A549 (cell line): ENCODE measurements at regions not wholly inside any gene's neighbourhood (a gene's known extent, or its start where the extent isn't known, plus 50 kb on each side); places are given as distances from the start of the nearest gene placed in this dataset.

Experiments
- ATAC-seq, 2 experiments: fragments of 200-7000 bp in 1 of 2; fragments of >200 bp in 1 of 2; cut with Nextera tagmentation in 1 of 2; cut with Tn5 transposase in 1 of 2; 3 replicates each; pipeline versions ENCODE4 v1.8.0 to v1.9.1; 2018 to 2020; ENCODE audit warnings: mild to moderate bottlenecking in 1 of 2, moderate library complexity in 1 of 2
- CTCF ChIA-PET: fragments of 300-600 bp; sonication (Branson Sonifier 250); formaldehyde crosslinking; extraction: SDS; loops from one replicate; lab custom pipeline; 2021; ENCODE audit warnings: antibody characterized with exemption, inconsistent platforms; lab: Yijun Ruan, JAX
- POLR2A ChIA-PET: fragments of 350-600 bp; formaldehyde crosslinking; extraction: SDS; loops from one replicate; lab custom pipeline; 2021; ENCODE audit warnings: antibody characterized with exemption, inconsistent platforms; lab: Yijun Ruan, JAX
- DNase-seq, 2 experiments: peaks; one replicate each; pipeline versions ENCODE4 v3.0.0 to v3.0.0-alpha.2; 2011 to 2016; ENCODE audit warnings: low read depth in 1 of 2, low spot score in 1 of 2
- FAIRE-seq: peaks from 2 replicates; lab custom pipeline; 2011; peaks lifted over from hg19 to GRCh38; lab: Jason Lieb, UNC
- H3K27ac ChIP-seq, 2 experiments: fragments of >200 bp; sonication (Bioruptor Twin); formaldehyde crosslinking; 3 replicates each; pipeline ENCODE4 v1.5.1; 2016 to 2017
- H3K4me1 ChIP-seq: fragments of >200 bp; sonication (Bioruptor Twin); formaldehyde crosslinking; 3 replicates; pipeline ENCODE4 v1.6.1; 2016
- H3K4me2 ChIP-seq: fragments of >200 bp; sonication (Bioruptor Twin); formaldehyde crosslinking; 3 replicates; pipeline ENCODE4 v1.6.1; 2016
- H3K4me3 ChIP-seq: fragments of >200 bp; sonication (Bioruptor Twin); formaldehyde crosslinking; 3 replicates; pipeline ENCODE4 v1.5.1; 2016
- H3K9me3 ChIP-seq: fragments of >200 bp; sonication (Bioruptor Twin); formaldehyde crosslinking; 3 replicates; pipeline ENCODE4 v1.6.1; 2016
- BHLHE40 ChIP-seq: IDR thresholded peaks from 2 replicates; pipeline ENCODE4 v1.6.1; 2012; ENCODE audit warnings: low read depth, low read length, inconsistent platforms
- CHD4 ChIP-seq: fragments of 200-600 bp; sonication (generic); IDR thresholded peaks from 2 replicates; pipeline ENCODE4 v1.6.1; 2016; ENCODE audit warnings: antibody characterized with exemption, mild to moderate bottlenecking, borderline replicate concordance
- CTCF ChIP-seq: fragments of >200 bp; sonication (Bioruptor Twin); formaldehyde crosslinking; IDR thresholded peaks from 3 replicates; pipeline ENCODE4 v1.5.1; 2016
- EHMT2 ChIP-seq: fragments of 200-600 bp; sonication (generic); IDR thresholded peaks from 2 replicates; pipeline ENCODE4 v1.6.1; 2016; ENCODE audit warnings: antibody characterized with exemption, low read depth, mild to moderate bottlenecking, moderate library complexity
- FOSB ChIP-seq: fragments of 250-450 bp; sonication (Bioruptor Pico); IDR thresholded peaks from 2 replicates; pipeline ENCODE4 v1.5.0; 2020; ENCODE audit warnings: mild to moderate bottlenecking, moderate library complexity
- FOSL2 ChIP-seq, 2 experiments: fragments of 450-650 bp in 1 of 2; fragments of >200 bp in 1 of 2; sonication (Bioruptor Twin) in 1 of 2; formaldehyde crosslinking; IDR thresholded peaks; 2 replicates each; pipeline versions ENCODE4 v1.5.0 to v1.6.1; 2016 to 2020; ENCODE audit warnings: mild to moderate bottlenecking in 1 of 2, moderate library complexity in 1 of 2
- FOXS1 ChIP-seq: fragments of 250-450 bp; sonication (Bioruptor Pico); IDR thresholded peaks from 2 replicates; pipeline ENCODE4 v1.5.0; 2020; ENCODE audit warnings: mild to moderate bottlenecking, moderate library complexity
- HDAC2 ChIP-seq: fragments of 200-600 bp; sonication (generic); IDR thresholded peaks from 2 replicates; pipeline ENCODE4 v1.6.1; 2016
- HEYL ChIP-seq: fragments of 250-450 bp; sonication (Bioruptor Pico); IDR thresholded peaks from 2 replicates; pipeline ENCODE4 v1.8.0; 2021; ENCODE audit warnings: mild to moderate bottlenecking, moderate library complexity
- HOXB13 ChIP-seq: fragments of 250-450 bp; sonication (Bioruptor Pico); IDR thresholded peaks from 2 replicates; pipeline ENCODE4 v1.5.0; 2020; ENCODE audit warnings: low read depth, mild to moderate bottlenecking, moderate library complexity
- HOXB5 ChIP-seq: fragments of 250-450 bp; sonication (Bioruptor Pico); IDR thresholded peaks from 2 replicates; pipeline ENCODE4 v1.5.0; 2020; ENCODE audit warnings: mild to moderate bottlenecking, moderate library complexity
- JUN ChIP-seq, 2 experiments: fragments of >200 bp; sonication (Bioruptor Twin); formaldehyde crosslinking; IDR thresholded peaks; 2 replicates in 1 of 2; 3 replicates in 1 of 2; pipeline ENCODE4 v1.6.1; 2016 to 2017
- KDM5A ChIP-seq: fragments of 200-600 bp; sonication (generic); IDR thresholded peaks from 2 replicates; pipeline ENCODE4 v1.6.1; 2016; ENCODE audit warnings: antibody characterized with exemption, mild to moderate bottlenecking
- MAZ ChIP-seq: fragments of 150-350 bp; IDR thresholded peaks from 2 replicates; pipeline ENCODE4 v1.6.1; 2014; ENCODE audit warnings: antibody characterized with exemption, low read depth, low read length, borderline replicate concordance
- MYC ChIP-seq: IDR thresholded peaks from 2 replicates; pipeline ENCODE4 v1.6.1; 2012; ENCODE audit warnings: mild to moderate bottlenecking, inconsistent platforms, low read length, improper control_type of control experiment, borderline replicate concordance
- NFE2L2 ChIP-seq: fragments of 150-350 bp; conservative IDR thresholded peaks from 2 replicates; pipeline ENCODE4 v1.6.1; 2014; ENCODE audit warnings: low read length
- NR3C1 ChIP-seq: fragments of >200 bp; sonication (Bioruptor Twin); formaldehyde crosslinking; IDR thresholded peaks from 3 replicates; pipeline ENCODE4 v1.6.1; 2017
- POLR2AphosphoS2 ChIP-seq: conservative IDR thresholded peaks from 2 replicates; pipeline ENCODE4 v1.6.1; 2012; ENCODE audit warnings: low read length, improper control_type of control experiment, inconsistent platforms
- RAD21 ChIP-seq, 2 experiments: fragments of >200 bp in 1 of 2; sonication (Bioruptor Twin) in 1 of 2; formaldehyde crosslinking in 1 of 2; IDR thresholded peaks in 1 of 2; conservative IDR thresholded peaks in 1 of 2; 2 replicates in 1 of 2; 3 replicates in 1 of 2; pipeline ENCODE4 v1.6.1; 2012 to 2018; ENCODE audit warnings: inconsistent platforms in 1 of 2
- SREBF2 ChIP-seq: fragments of 450-650 bp; IDR thresholded peaks from 2 replicates; pipeline ENCODE4 v1.6.1; 2014; ENCODE audit warnings: mild to moderate bottlenecking, moderate library complexity
- TFCP2L1 ChIP-seq: fragments of 250-450 bp; sonication (Bioruptor Pico); IDR thresholded peaks from 2 replicates; pipeline ENCODE4 v1.5.0; 2021; ENCODE audit warnings: mild to moderate bottlenecking
- TP53 ChIP-seq: fragments of 250-450 bp; sonication (Bioruptor Pico); IDR thresholded peaks from 2 replicates; pipeline ENCODE4 v1.5.0; 2021; ENCODE audit warnings: mild to moderate bottlenecking, moderate library complexity
- ZC3H11A ChIP-seq: fragments of 450-650 bp; IDR thresholded peaks from 2 replicates; pipeline ENCODE4 v1.6.1; 2014; ENCODE audit warnings: antibody characterized with exemption, mild to moderate bottlenecking
- ZFP36 ChIP-seq: fragments of 450-650 bp; IDR thresholded peaks from 2 replicates; pipeline ENCODE4 v1.6.1; 2014; ENCODE audit warnings: borderline replicate concordance; ENCODE audit not compliant: partially characterized antibody
- ZNF302 ChIP-seq: fragments of 250-450 bp; sonication (Bioruptor Pico); IDR thresholded peaks from 2 replicates; pipeline ENCODE4 v1.9.0; 2021; ENCODE audit warnings: inconsistent platforms, mild to moderate bottlenecking, moderate library complexity
- WGBS: methylation state at CpG from one replicate; pipeline ENCODE4 v1.1.6; 2017; ENCODE audit errors: missing lambda C conversion rate; 5-methylcytosine and 5-hydroxymethylcytosine counted together

- 0% methylated on average over 2 of the region's 2 CpGs for WGBS
- no peak for DNase-seq
- Histone ChIP-seq H3K27ac (no peak overlapping the region), H3K4me2 (no peak overlapping the region), H3K9me3 (no peaks in the 10 kb centered on the region), H3K4me1 (no peaks in the 10 kb centered on the region), H3K4me3 (no peak overlapping the region)
- CTCF ChIA-PET, result interaction anchor here (1.2 kb wide), 1 partner anchor 11 kb away, joined by 3 read pairs; no protein-coding TSS in a partner anchor
- no peak for FAIRE-seq
- ATAC-seq, result no peak
- no peak for TF ChIP-seq NFE2L2
- TF ChIP-seq MAZ, result no peak
- TF ChIP-seq KDM5A, result no peak
- TF ChIP-seq NR3C1, result no peak
- no peak for TF ChIP-seq MYC
- no peak for TF ChIP-seq TFCP2L1 (CRISPR knock-in tag)
- no peak for TF ChIP-seq HOXB13 (CRISPR knock-in tag)
- TF ChIP-seq HDAC2, result no peak
- no peak for TF ChIP-seq ZNF302
- TF ChIP-seq JUN (IDR thresholded peaks at IDR 0.05), result no peak
- TF ChIP-seq FOSL2 (IDR thresholded peaks at IDR 0.05), result no peak
- TF ChIP-seq FOSL2 (CRISPR knock-in tag; IDR thresholded peaks at IDR 0.05), result no peak
- TF ChIP-seq CTCF, result no peak
- TF ChIP-seq CHD4, result no peak
- no peak for TF ChIP-seq SREBF2
- TF ChIP-seq ZC3H11A, result no peak
- TF ChIP-seq FOSB (CRISPR knock-in tag), result no peak
- TF ChIP-seq FOXS1 (CRISPR knock-in tag), result no peak
- no peak for TF ChIP-seq BHLHE40
- POLR2A ChIA-PET, result no interaction called here
Measured at GRCh38 chr11:90343673-90344072, 120.8 kb upstream of the CHORDC1 start.

- H3K9me3 ChIP-seq, result no peaks in the 10 kb centered on the region
- FAIRE-seq (no peak), ATAC-seq (no peak), DNase-seq (no peak)
- CTCF ChIA-PET, result no interaction called here
- H3K4me1 ChIP-seq, result no peaks in the 10 kb centered on the region
- no peak overlapping the region for H3K27ac ChIP-seq
- H3K4me2 ChIP-seq, result no peak overlapping the region
- 21% methylated on average over 3 of the region's 3 CpGs for WGBS
- TF ChIP-seq BHLHE40 (no peak), NR3C1 (no peak), ZC3H11A (no peak), POLR2AphosphoS2 (no peak), KDM5A (no peak), HOXB5 (CRISPR knock-in tag) (no peak), EHMT2 (no peak), HEYL (CRISPR knock-in tag) (no peak), TP53 (CRISPR knock-in tag) (no peak), FOSB (CRISPR knock-in tag) (no peak), RAD21 (conservative IDR thresholded peaks at IDR 0.05 in 1 of 2, IDR thresholded peaks at IDR 0.05 in 1 of 2) (no peak)
- no peak overlapping the region for H3K4me3 ChIP-seq
- POLR2A ChIA-PET, result no interaction called here
Measured at GRCh38 chr11:90341986-90342385, 119.1 kb upstream of the CHORDC1 start.

GRCh38 chr11:90332415-90332814 is 109.6 kb upstream of the CHORDC1 start:
- DNase-seq, result no peak
- ATAC-seq, result no peak
- H3K4me1 ChIP-seq, result no peaks in the 10 kb centered on the region
- CTCF ChIA-PET, result no interaction called here
- FAIRE-seq, result no peak
- no peaks in the 10 kb centered on the region for H3K9me3 ChIP-seq
- no peak overlapping the region for H3K4me3 ChIP-seq
- POLR2A ChIA-PET, result no interaction called here
- no peak for TF ChIP-seq TP53 (CRISPR knock-in tag)
- no peak for TF ChIP-seq ZFP36
- WGBS, result 23% methylated on average over 1 of the region's 1 CpG
- no peak overlapping the region for H3K27ac ChIP-seq
- H3K4me2 ChIP-seq, result no peak overlapping the region
